ENCODE measurements at regions not wholly inside any gene's neighbourhood (a gene's known extent, or its start where the extent isn't known, plus 50 kb on each side); places are given as distances from the start of the nearest gene placed in this dataset.

- DNase-seq, result no peak
- Mint-ChIP-seq H3K4me1 (ENCODE audit: low read depth, unreplicated experiment) (peaks cover 16% of the 10 kb centered on the region), H3K4me3 (ENCODE audit: unreplicated experiment) (no peak overlapping the region), H3K9me3 (ENCODE audit: unreplicated experiment) (peaks cover 2% of the 10 kb centered on the region), H3K27me3 (ENCODE audit: unreplicated experiment) (peaks cover 2% of the 10 kb centered on the region), H3K27ac (ENCODE audit: unreplicated experiment) (peak overlapping the region; percentile 4), H3K36me3 (ENCODE audit: unreplicated experiment) (no peaks in the 10 kb centered on the region)
- no peak for TF ChIP-seq CTCF (IDR thresholded peaks at IDR 0.05; ENCODE audit: partially characterized antibody, unreplicated experiment)
Observed at GRCh38 chr3:95277613-95278012, 1214.8 kb downstream of the NSUN3 start.

- no peaks in the 10 kb centered on the region for H3K9me3 Mint-ChIP-seq (ENCODE audit: unreplicated experiment)
- peaks cover 7% of the 10 kb centered on the region for H3K4me1 Mint-ChIP-seq (ENCODE audit: low read depth, unreplicated experiment)
- no peak for TF ChIP-seq CTCF (IDR thresholded peaks at IDR 0.05; ENCODE audit: partially characterized antibody, unreplicated experiment)
- H3K4me3 Mint-ChIP-seq (ENCODE audit: unreplicated experiment), result no peak overlapping the region
- H3K27me3 Mint-ChIP-seq (ENCODE audit: unreplicated experiment), result no peaks in the 10 kb centered on the region
- DNase-seq, result no peak
- H3K36me3 Mint-ChIP-seq (ENCODE audit: unreplicated experiment), result no peaks in the 10 kb centered on the region
- no peak overlapping the region for H3K27ac Mint-ChIP-seq (ENCODE audit: unreplicated experiment)
Observed at GRCh38 chr3:95280711-95281352, 1218.0 kb downstream of the NSUN3 start.

- Mint-ChIP-seq H3K27me3 (ENCODE audit: unreplicated experiment) (peaks cover 4% of the 10 kb centered on the region), H3K9me3 (ENCODE audit: unreplicated experiment) (no peaks in the 10 kb centered on the region), H3K4me3 (ENCODE audit: unreplicated experiment) (no peak overlapping the region), H3K4me1 (ENCODE audit: low read depth, unreplicated experiment) (no peaks in the 10 kb centered on the region), H3K36me3 (ENCODE audit: unreplicated experiment) (no peaks in the 10 kb centered on the region), H3K27ac (ENCODE audit: unreplicated experiment) (no peak overlapping the region)
- no peak for DNase-seq
- no peak for TF ChIP-seq CTCF (IDR thresholded peaks at IDR 0.05; ENCODE audit: partially characterized antibody, unreplicated experiment)
Observed at GRCh38 chr3:95289295-95289694, 1226.4 kb downstream of the NSUN3 start.

- no peaks in the 10 kb centered on the region for H3K9me3 Mint-ChIP-seq (ENCODE audit: unreplicated experiment)
- H3K27ac Mint-ChIP-seq (ENCODE audit: unreplicated experiment), result no peak overlapping the region
- no peaks in the 10 kb centered on the region for H3K27me3 Mint-ChIP-seq (ENCODE audit: unreplicated experiment)
- H3K36me3 Mint-ChIP-seq (ENCODE audit: unreplicated experiment), result no peaks in the 10 kb centered on the region
- no peaks in the 10 kb centered on the region for H3K4me1 Mint-ChIP-seq (ENCODE audit: low read depth, unreplicated experiment)
- no peak overlapping the region for H3K4me3 Mint-ChIP-seq (ENCODE audit: unreplicated experiment)
- no peak for DNase-seq
- no peak for TF ChIP-seq CTCF (IDR thresholded peaks at IDR 0.05; ENCODE audit: partially characterized antibody, unreplicated experiment)
Observed at GRCh38 chr3:95297581-95297980, 1234.7 kb downstream of the NSUN3 start.

GRCh38 chr3:95302044-95302443, 1239.2 kb downstream of the NSUN3 start:
- Mint-ChIP-seq H3K4me1 (ENCODE audit: low read depth, unreplicated experiment) (no peaks in the 10 kb centered on the region), H3K27me3 (ENCODE audit: unreplicated experiment) (no peaks in the 10 kb centered on the region), H3K4me3 (ENCODE audit: unreplicated experiment) (no peak overlapping the region), H3K36me3 (ENCODE audit: unreplicated experiment) (no peaks in the 10 kb centered on the region), H3K27ac (ENCODE audit: unreplicated experiment) (no peak overlapping the region), H3K9me3 (ENCODE audit: unreplicated experiment) (no peaks in the 10 kb centered on the region)
- DNase-seq, result no peak
- TF ChIP-seq CTCF (IDR thresholded peaks at IDR 0.05; ENCODE audit: partially characterized antibody, unreplicated experiment), result no peak

Data from glutamatergic neuron (in vitro differentiated cells).